H1 (cell line): ENCODE measurements at regions not wholly inside any gene's neighbourhood (a gene's known extent, or its start where the extent isn't known, plus 50 kb on each side); places are given as distances from the start of the nearest gene placed in this dataset.

Experiments used
- CTCF ChIA-PET: fragments of 300-600 bp; sonication (Branson Sonifier 250); formaldehyde crosslinking; loops from one replicate; lab custom pipeline; 2021; ENCODE audit not compliant: partially characterized antibody; lab: Charles Lee
- POLR2A ChIA-PET: fragments of 300-600 bp; sonication (Branson Sonifier 250); formaldehyde crosslinking; loops from one replicate; lab custom pipeline; 2021; ENCODE audit warnings: inconsistent platforms; ENCODE audit not compliant: partially characterized antibody; lab: Charles Lee
- DNase-seq, 2 experiments: peaks; one replicate each; pipeline versions ENCODE4 v3.0.0 to v3.0.0-alpha.2; 2010 to 2022; ENCODE audit warnings: low spot score in 2 of 2, low read depth in 1 of 2, mixed read lengths in 1 of 2
- FAIRE-seq: peaks from 2 replicates; lab custom pipeline; 2011; peaks lifted over from hg19 to GRCh38; lab: Jason Lieb, UNC
- H2AFZ ChIP-seq: 2 replicates; pipeline ENCODE4 v1.8.1; 2012; ENCODE audit warnings: low read length, inconsistent platforms
- H2AK5ac ChIP-seq: 2 replicates; pipeline ENCODE4 v1.6.1; 2013; ENCODE audit warnings: low read depth, low read length
- H2BK120ac ChIP-seq: replicated peaks from 2 replicates; pipeline ENCODE3; 2013; ENCODE audit warnings: low read depth, low read length, inconsistent platforms
- H2BK12ac ChIP-seq: 2 replicates; pipeline ENCODE4 v1.6.1; 2013; ENCODE audit warnings: low read depth, low read length
- H2BK15ac ChIP-seq: 2 replicates; pipeline ENCODE4 v1.6.1; 2013; ENCODE audit warnings: low read length
- H2BK20ac ChIP-seq: 2 replicates; pipeline ENCODE4 v1.6.1; 2013; ENCODE audit warnings: low read length
- H2BK5ac ChIP-seq: 2 replicates; pipeline ENCODE4 v1.6.1; 2013; ENCODE audit warnings: low read depth, low read length
- H3K14ac ChIP-seq: 2 replicates; pipeline ENCODE4 v1.6.1; 2013; ENCODE audit warnings: inconsistent platforms; ENCODE audit not compliant: insufficient read length
- H3K18ac ChIP-seq: 2 replicates; pipeline ENCODE4 v1.6.1; 2013; ENCODE audit warnings: low read length; ENCODE audit errors: extremely low read depth
- H3K23ac ChIP-seq: 2 replicates; pipeline ENCODE4 v1.6.1; 2013; ENCODE audit warnings: inconsistent platforms; ENCODE audit not compliant: insufficient read length
- H3K23me2 ChIP-seq: 2 replicates; pipeline ENCODE4 v1.6.1; 2013; ENCODE audit warnings: low read depth, low read length
- H3K27ac ChIP-seq: 2 replicates; pipeline ENCODE4 v1.6.1; 2011; ENCODE audit warnings: low read depth, low read length, inconsistent platforms
- H3K27me3 ChIP-seq, 4 experiments: replicated peaks in 1 of 4; 1 replicate in 1 of 4; 2 replicates in 3 of 4; pipeline versions ENCODE4 v1.6.1 to v1.8.1; 2011 to 2013; ENCODE audit warnings: low read length in 3 of 4, mild to moderate bottlenecking in 3 of 4, inconsistent platforms in 2 of 4, mixed read lengths in 2 of 4, moderate library complexity in 1 of 4; ENCODE audit not compliant: control insufficient read depth in 3 of 4, insufficient read depth in 3 of 4; ENCODE audit errors: extremely low read depth in 1 of 4
- H3K36me3 ChIP-seq, 4 experiments: 2 replicates each; pipeline versions ENCODE4 v1.6.1 to v1.8.1; 2011 to 2013; ENCODE audit warnings: mild to moderate bottlenecking in 4 of 4, low read length in 3 of 4, moderate library complexity in 2 of 4, control low read depth in 1 of 4, inconsistent platforms in 1 of 4; ENCODE audit not compliant: insufficient read depth in 4 of 4, control insufficient read depth in 2 of 4
- H3K4ac ChIP-seq: replicated peaks from 2 replicates; pipeline ENCODE3; 2013; ENCODE audit warnings: low read length, low read depth, mixed read lengths, inconsistent platforms; ENCODE audit not compliant: insufficient read length
- H3K4me1 ChIP-seq, 4 experiments: replicated peaks in 1 of 4; 1 replicate in 1 of 4; 2 replicates in 3 of 4; pipeline versions ENCODE4 v1.6.1 to v1.8.1; 2011 to 2013; ENCODE audit warnings: low read length in 3 of 4, inconsistent platforms in 2 of 4, mixed read lengths in 1 of 4; ENCODE audit not compliant: insufficient read depth in 4 of 4, control insufficient read depth in 3 of 4
- H3K4me2 ChIP-seq, 2 experiments: 2 replicates each; pipeline versions ENCODE4 v1.6.1 to v1.8.1; 2011 to 2013; ENCODE audit warnings: low read depth in 2 of 2, low read length in 2 of 2, control low read depth in 1 of 2, inconsistent platforms in 1 of 2, mild to moderate bottlenecking in 1 of 2; ENCODE audit not compliant: insufficient read depth in 1 of 2
- H3K4me3 ChIP-seq, 4 experiments: fragments of 200-600, 300-600 bp in 1 of 4; sonication (generic), shearing (Covaris generic), sonication (Bioruptor Twin) in 1 of 4; 2 replicates each; pipeline versions ENCODE4 v1.5.1 to v1.8.1; 2011 to 2016; ENCODE audit warnings: low read length in 4 of 4, low read depth in 3 of 4, control low read depth in 2 of 4, inconsistent platforms in 2 of 4, mild to moderate bottlenecking in 2 of 4, mixed read lengths in 1 of 4, moderate library complexity in 1 of 4; ENCODE audit not compliant: insufficient read depth in 2 of 4; ENCODE audit errors: extremely low read depth in 1 of 4
- H3K56ac ChIP-seq: replicated peaks from 2 replicates; pipeline ENCODE3; 2013; ENCODE audit warnings: low read depth, mild to moderate bottlenecking, mixed read lengths, low read length, inconsistent platforms; ENCODE audit not compliant: insufficient read length
- H3K79me1 ChIP-seq: 2 replicates; pipeline ENCODE4 v1.6.1; 2013; ENCODE audit warnings: low read depth, low read length, control low read depth
- H3K79me2 ChIP-seq, 2 experiments: 2 replicates each; pipeline versions ENCODE4 v1.6.1 to v1.8.1; 2012 to 2013; ENCODE audit warnings: low read length in 2 of 2, mild to moderate bottlenecking in 2 of 2, inconsistent platforms in 1 of 2; ENCODE audit not compliant: insufficient read depth in 2 of 2, control insufficient read depth in 1 of 2
- H3K9ac ChIP-seq, 4 experiments: replicated peaks in 1 of 4; 1 replicate in 1 of 4; 2 replicates in 3 of 4; pipeline versions ENCODE4 v1.6.1 to v1.8.1; 2011 to 2013; ENCODE audit warnings: low read depth in 3 of 4, low read length in 3 of 4, control low read depth in 2 of 4, mild to moderate bottlenecking in 2 of 4, moderate library complexity in 2 of 4, inconsistent platforms in 1 of 4; ENCODE audit errors: extremely low read depth in 1 of 4
- H3K9me3 ChIP-seq, 2 experiments: 2 replicates each; pipeline versions ENCODE4 v1.6.1 to v1.8.1; 2012 to 2013; ENCODE audit warnings: mild to moderate bottlenecking in 2 of 2, moderate library complexity in 2 of 2, control low read depth in 1 of 2, inconsistent platforms in 1 of 2, low read depth in 1 of 2, low read length in 1 of 2, mixed read lengths in 1 of 2; ENCODE audit not compliant: insufficient read depth in 2 of 2
- H4K20me1 ChIP-seq, 2 experiments: replicated peaks in 1 of 2; 2 replicates each; pipeline versions ENCODE3 to v1.8.1; 2011 to 2013; ENCODE audit warnings: inconsistent platforms in 2 of 2, low read length in 2 of 2, mild to moderate bottlenecking in 1 of 2; ENCODE audit not compliant: insufficient read depth in 2 of 2, control insufficient read depth in 1 of 2
- H4K5ac ChIP-seq: 2 replicates; pipeline ENCODE4 v1.6.1; 2013; ENCODE audit warnings: low read length, low read depth, mixed read lengths, inconsistent platforms; ENCODE audit not compliant: insufficient read length
- H4K8ac ChIP-seq: 2 replicates; pipeline ENCODE4 v1.8.0; 2013; ENCODE audit warnings: mild to moderate bottlenecking, moderate library complexity, low read length, inconsistent platforms; ENCODE audit not compliant: insufficient read depth; ENCODE audit errors: extremely low read depth
- H4K91ac ChIP-seq: replicated peaks from 2 replicates; pipeline ENCODE3; 2013; ENCODE audit warnings: low read length, mixed read lengths, inconsistent platforms; ENCODE audit not compliant: insufficient read length
- CHD1 ChIP-seq: IDR thresholded peaks from 2 replicates; pipeline ENCODE4 v1.6.1; 2012; ENCODE audit warnings: low read depth, low read length, improper control_type of control experiment
- GABPA ChIP-seq: IDR thresholded peaks from 2 replicates; pipeline ENCODE4 v1.6.1; 2011; ENCODE audit warnings: mild to moderate bottlenecking, low read length, moderate library complexity, borderline replicate concordance; ENCODE audit not compliant: insufficient read depth
- JUND ChIP-seq: IDR thresholded peaks from 2 replicates; pipeline ENCODE4 v1.6.1; 2011; ENCODE audit warnings: mild to moderate bottlenecking, improper control_type of control experiment, low read length
- NANOG ChIP-seq: IDR thresholded peaks from 2 replicates; pipeline ENCODE4 v1.6.1; 2011; ENCODE audit warnings: low read length, low read depth, mild to moderate bottlenecking, inconsistent platforms; ENCODE audit not compliant: insufficient read depth, poor library complexity, severe bottlenecking
- PHF8 ChIP-seq: fragments of 200-600 bp; sonication (generic); conservative IDR thresholded peaks from 2 replicates; pipeline ENCODE4 v1.7.1; 2012; ENCODE audit warnings: low read depth, mild to moderate bottlenecking, inconsistent platforms, low read length, moderate library complexity
- RNF2 ChIP-seq: fragments of 200-900, 300-1000 bp; sonication (generic); IDR thresholded peaks from 2 replicates; pipeline ENCODE4 v1.7.1; 2016; ENCODE audit warnings: borderline replicate concordance, low read depth, mild to moderate bottlenecking, antibody characterized with exemption, low read length; ENCODE audit not compliant: poor library complexity, severe bottlenecking; ENCODE audit errors: missing control alignments
- SIX5 ChIP-seq: IDR thresholded peaks from 2 replicates; pipeline ENCODE4 v1.6.1; 2011; ENCODE audit warnings: mild to moderate bottlenecking, low read depth, low read length
- SP4 ChIP-seq: IDR thresholded peaks from 2 replicates; pipeline ENCODE4 v1.6.1; 2012; ENCODE audit warnings: low read length, inconsistent platforms
- TAF7 ChIP-seq: optimal IDR thresholded peaks from 2 replicates; pipeline ENCODE3; 2011; ENCODE audit warnings: low read depth, mild to moderate bottlenecking, inconsistent platforms, low read length, moderate library complexity, borderline replicate concordance
- TEAD4 ChIP-seq: IDR thresholded peaks from 2 replicates; pipeline ENCODE4 v1.6.1; 2012; ENCODE audit warnings: low read depth, low read length, inconsistent platforms, mixed read lengths
- USF2 ChIP-seq: IDR thresholded peaks from 2 replicates; pipeline ENCODE4 v1.6.1; 2011; ENCODE audit warnings: low read length, improper control_type of control experiment
- ZNF274 ChIP-seq: IDR thresholded peaks from 2 replicates; pipeline ENCODE4 v1.7.0; 2012; ENCODE audit warnings: low read length, borderline replicate concordance; ENCODE audit errors: extremely low read depth
- WGBS, 2 experiments: shearing (Covaris generic) in 1 of 2; methylation state at CpG; one replicate each; pipeline versions ENCODE4 v1.1.6 to v1.1.7; 2013 to 2015; ENCODE audit warnings: low lambda C conversion rate in 2 of 2, mixed read lengths in 2 of 2, inconsistent platforms in 1 of 2, low coverage in 1 of 2, missing lambda C conversion rate in 1 of 2; ENCODE audit not compliant: insufficient replicate concordance in 2 of 2, insufficient coverage in 1 of 2, insufficient read length in 1 of 2; ENCODE audit errors: extremely low coverage in 1 of 2, missing lambda C conversion rate in 1 of 2; 5-methylcytosine and 5-hydroxymethylcytosine counted together
- TF ChIP-seq, protein P1 (sequence below): IDR thresholded peaks from 2 replicates; pipeline ENCODE4 v1.6.1; 2012; ENCODE audit warnings: inconsistent platforms

DNA sequence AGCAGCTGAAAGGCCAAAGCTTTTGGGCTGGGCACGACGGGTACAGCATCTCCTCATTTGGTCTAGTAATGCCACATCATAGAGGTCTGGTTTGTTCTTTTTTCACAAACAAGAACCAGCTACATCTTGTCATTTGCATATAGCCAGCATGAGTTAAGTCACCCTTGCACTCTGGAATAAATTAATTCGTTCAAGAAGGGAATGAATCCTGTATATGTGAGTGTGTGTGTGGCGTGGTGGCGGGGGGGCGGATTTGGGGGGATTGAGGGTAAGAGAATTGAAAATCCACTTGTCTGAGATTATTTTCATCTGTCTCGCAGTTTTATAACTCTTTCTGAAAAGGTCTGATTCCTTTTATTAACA, 380.0 kb upstream of the CAMK1G start:
- H2BK120ac ChIP-seq, result no peak overlapping the region
- no peak overlapping the region for H2AK5ac ChIP-seq
- H2BK12ac ChIP-seq, result no peak overlapping the region
- H3K79me2 ChIP-seq, result no peaks in the 10 kb centered on the region
- no peak overlapping the region for H3K27ac ChIP-seq
- no peak overlapping the region for H4K91ac ChIP-seq
- no peak overlapping the region for H4K5ac ChIP-seq
- H3K14ac ChIP-seq, result no peak overlapping the region
- DNase-seq (no peak), FAIRE-seq (no peak)
- no peak overlapping the region for H3K4me3 ChIP-seq
- ChIA-PET CTCF (interaction anchor here (0.5 to 5.3 kb wide), 72 partner anchors 8 to 1181 kb away, joined by 3 to 45 read pairs (median 4); no protein-coding TSS in a partner anchor), POLR2A (no interaction called here)
- no peak overlapping the region for H2BK20ac ChIP-seq
- H3K56ac ChIP-seq, result no peak overlapping the region
- H3K4me2 ChIP-seq, result no peak overlapping the region
- H3K9me3 ChIP-seq, result no peaks in the 10 kb centered on the region
- no peak overlapping the region for H3K18ac ChIP-seq
- H2BK15ac ChIP-seq, result no peak overlapping the region
- H3K4ac ChIP-seq, result no peak overlapping the region
- no peaks in the 10 kb centered on the region for H3K36me3 ChIP-seq
- no peak overlapping the region for H2BK5ac ChIP-seq
- H3K27me3 ChIP-seq, result peaks cover 0 to 6% (median 3%) of the 10 kb centered on the region in 4 experiments; a peak in 3 of 7 replicates
- H2AFZ ChIP-seq, result no peak overlapping the region
- no peaks in the 10 kb centered on the region for H3K79me1 ChIP-seq
- no peak overlapping the region for H4K8ac ChIP-seq
- H4K20me1 ChIP-seq, result no peaks in the 10 kb centered on the region
- H3K23ac ChIP-seq, result no peak overlapping the region
- H3K9ac ChIP-seq, result no peak overlapping the region
- peaks cover 3 to 21% (median 13%) of the 10 kb centered on the region in 4 experiments; a peak in 6 of 7 replicates for H3K4me1 ChIP-seq
- 0 out of 2 replicates have a peak, but pooled peaks cover 1% of the 10 kb centered on the region for H3K23me2 ChIP-seq
- 92% methylated on average over 7 of the region's 7 CpGs; no CpG with 5 or more reads in 1 of the 2 experiments for WGBS, 2 experiments
- TF ChIP-seq TAF7 (no peak), TEAD4 (no peak), SP4 (no peak), CHD1 (no peak), PHF8 (no peak), USF2 (no peak), GABPA (no peak), SIX5 (no peak), RNF2 (no peak), ZNF274 (no peak), JUND (no peak), NANOG (no peak)
- TF ChIP-seq, protein P1, sequence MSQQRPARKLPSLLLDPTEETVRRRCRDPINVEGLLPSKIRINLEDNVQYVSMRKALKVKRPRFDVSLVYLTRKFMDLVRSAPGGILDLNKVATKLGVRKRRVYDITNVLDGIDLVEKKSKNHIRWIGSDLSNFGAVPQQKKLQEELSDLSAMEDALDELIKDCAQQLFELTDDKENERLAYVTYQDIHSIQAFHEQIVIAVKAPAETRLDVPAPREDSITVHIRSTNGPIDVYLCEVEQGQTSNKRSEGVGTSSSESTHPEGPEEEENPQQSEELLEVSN, result no peak
